Ascending aorta (tissue), 2 donors: ENCODE measurements at regions not wholly inside any gene's neighbourhood (a gene's known extent, or its start where the extent isn't known, plus 50 kb on each side); places are given as distances from the start of the nearest gene placed in this dataset.
"Not testable (repeated sequence)": the region's sequence is repeated elsewhere in the genome, so short reads cannot be mapped to it uniquely, and the experiment has no call there.

Experiments used
- DNase-seq, 2 donors: peaks; one replicate each; pipeline ENCODE4 v3.0.0-alpha.2; 2019; ENCODE audit warnings: low spot score in 2 of 2
- H3K27ac ChIP-seq, 2 donors: fragments of 200-600 bp; sonication (generic); one replicate each; pipeline ENCODE4 v1.5.1; 2016 to 2017; ENCODE audit warnings: mild to moderate bottlenecking in 1 of 2
- H3K27me3 ChIP-seq: fragments of 200-600 bp; sonication (generic); one replicate; pipeline ENCODE4 v1.5.1; 2017
- H3K36me3 ChIP-seq, 2 donors: fragments of 200-600 bp; sonication (generic); one replicate each; pipeline ENCODE4 v1.5.1; 2016
- H3K4me1 ChIP-seq, 2 donors: fragments of 200-600 bp; sonication (generic); one replicate each; pipeline ENCODE4 v1.5.1; 2016 to 2017; ENCODE audit warnings: mild to moderate bottlenecking in 1 of 2
- H3K4me3 ChIP-seq, 2 donors: fragments of 200-600 bp; sonication (generic); one replicate each; pipeline ENCODE4 v1.5.1; 2016 to 2017; ENCODE audit warnings: mild to moderate bottlenecking in 1 of 2
- H3K9me3 ChIP-seq, 2 donors: fragments of 200-600 bp; sonication (generic); one replicate each; pipeline ENCODE4 v1.5.1; 2016
- CTCF ChIP-seq, 3 experiments: fragments of 200-600 bp in 2 of 3; fragments of 450-650 bp in 1 of 3; sonication (generic) in 2 of 3; IDR thresholded peaks; one replicate each; pipeline ENCODE4 v1.5.1; 2016 to 2019; ENCODE audit warnings: antibody characterized with exemption in 3 of 3, mild to moderate bottlenecking in 1 of 3, moderate library complexity in 1 of 3
- intact Hi-C: fragments of 100-400 bp; cut with DNase I; formaldehyde crosslinking; loops from one replicate; pipeline ENCODE4 v1.15.1; 2023

- intact Hi-C loops: no loop called here
- H3K4me1 ChIP-seq: no peaks in the 10 kb centered on the region
- DNase-seq: no peak
- H3K4me3 ChIP-seq: no peak overlapping the region
- H3K9me3 ChIP-seq: no peaks in the 10 kb centered on the region
- no peaks in the 10 kb centered on the region for H3K36me3 ChIP-seq
- H3K27me3 ChIP-seq: no peaks in the 10 kb centered on the region
- H3K27ac ChIP-seq: no peak overlapping the region
- TF ChIP-seq CTCF (IDR thresholded peaks at IDR 0.05): no peak
These were observed 75.3 kb upstream of the GRIA3 start for GRCh38 chrX:123108513-123109427.

- H3K27ac ChIP-seq: no peak overlapping the region
- no peaks in the 10 kb centered on the region for H3K4me1 ChIP-seq
- no peak for DNase-seq
- H3K27me3 ChIP-seq: no peaks in the 10 kb centered on the region
- no peaks in the 10 kb centered on the region for H3K9me3 ChIP-seq
- intact Hi-C loops: no loop called here
- no peak for TF ChIP-seq CTCF (IDR thresholded peaks at IDR 0.05)
- no peaks in the 10 kb centered on the region for H3K36me3 ChIP-seq
- H3K4me3 ChIP-seq: no peak overlapping the region
These were observed 62.8 kb upstream of the GRIA3 start for GRCh38 chrX:123121241-123121640.

GRCh38 chrX:123129805-123130204 lies 54.3 kb upstream of the GRIA3 start:
- H3K27ac ChIP-seq, H3K27me3 ChIP-seq, DNase-seq, intact Hi-C loops, H3K9me3 ChIP-seq, H3K4me3 ChIP-seq, H3K36me3 ChIP-seq, H3K4me1 ChIP-seq: not testable (repeated sequence)
